GM12872 (cell line): ENCODE measurements at regions not wholly inside any gene's neighbourhood (a gene's known extent, or its start where the extent isn't known, plus 50 kb on each side); places are given as distances from the start of the nearest gene placed in this dataset.

Experiments used
- TF ChIP-seq, protein P1 (sequence below): IDR thresholded peaks from 3 replicates; pipeline ENCODE4 v1.5.1; 2011; ENCODE audit warnings: low read depth, mild to moderate bottlenecking, low read length, moderate library complexity; ENCODE audit not compliant: insufficient read depth

DNA sequence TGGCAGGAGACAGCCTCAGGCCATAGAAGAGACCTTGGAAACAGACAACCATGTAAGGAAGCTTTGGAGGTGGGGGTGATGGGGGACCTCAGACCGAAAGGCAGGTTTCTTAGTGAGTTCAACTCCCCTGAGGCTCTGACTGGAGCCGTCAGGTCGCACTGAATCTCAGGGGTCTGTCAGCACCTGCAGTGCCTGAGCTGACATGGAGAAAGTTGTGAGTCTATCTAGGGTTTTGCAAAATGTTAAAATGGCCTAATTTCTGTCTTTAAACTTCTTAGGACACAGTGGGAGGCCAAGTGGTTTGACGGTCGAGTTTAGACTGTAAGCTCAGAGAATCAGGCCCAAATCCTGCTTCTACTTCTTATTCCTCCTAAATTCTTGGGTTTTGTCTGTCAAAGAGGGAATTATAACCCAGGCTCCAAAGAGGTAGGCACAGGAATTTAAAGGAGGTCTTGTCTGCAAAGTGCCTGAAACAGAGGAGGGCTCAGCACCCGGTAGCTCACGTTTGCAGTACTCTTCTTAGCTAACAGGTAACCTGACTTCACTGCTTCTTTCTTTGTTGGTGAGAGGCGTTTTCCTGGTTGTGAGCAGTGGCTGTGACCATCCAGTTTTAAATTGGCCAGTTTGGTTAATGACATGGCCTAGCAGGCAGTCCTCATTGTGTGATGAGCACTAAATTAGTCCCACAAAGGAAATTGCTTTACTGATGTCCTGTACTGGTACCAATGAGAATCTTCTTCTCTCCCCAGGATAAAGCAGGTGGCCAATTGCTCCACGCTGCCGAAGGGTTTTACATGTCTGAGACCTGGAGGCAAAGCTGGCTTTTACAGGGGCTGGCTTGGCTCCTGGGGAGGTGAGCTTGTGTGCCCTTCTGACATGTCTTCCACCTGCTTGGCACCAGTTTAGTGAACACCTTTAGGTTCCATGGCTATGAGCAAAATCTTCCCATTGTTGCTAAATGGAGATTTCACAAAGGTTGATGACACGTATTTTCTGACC is 95.7 kb downstream of the MYCN start:
- TF ChIP-seq, protein P1, sequence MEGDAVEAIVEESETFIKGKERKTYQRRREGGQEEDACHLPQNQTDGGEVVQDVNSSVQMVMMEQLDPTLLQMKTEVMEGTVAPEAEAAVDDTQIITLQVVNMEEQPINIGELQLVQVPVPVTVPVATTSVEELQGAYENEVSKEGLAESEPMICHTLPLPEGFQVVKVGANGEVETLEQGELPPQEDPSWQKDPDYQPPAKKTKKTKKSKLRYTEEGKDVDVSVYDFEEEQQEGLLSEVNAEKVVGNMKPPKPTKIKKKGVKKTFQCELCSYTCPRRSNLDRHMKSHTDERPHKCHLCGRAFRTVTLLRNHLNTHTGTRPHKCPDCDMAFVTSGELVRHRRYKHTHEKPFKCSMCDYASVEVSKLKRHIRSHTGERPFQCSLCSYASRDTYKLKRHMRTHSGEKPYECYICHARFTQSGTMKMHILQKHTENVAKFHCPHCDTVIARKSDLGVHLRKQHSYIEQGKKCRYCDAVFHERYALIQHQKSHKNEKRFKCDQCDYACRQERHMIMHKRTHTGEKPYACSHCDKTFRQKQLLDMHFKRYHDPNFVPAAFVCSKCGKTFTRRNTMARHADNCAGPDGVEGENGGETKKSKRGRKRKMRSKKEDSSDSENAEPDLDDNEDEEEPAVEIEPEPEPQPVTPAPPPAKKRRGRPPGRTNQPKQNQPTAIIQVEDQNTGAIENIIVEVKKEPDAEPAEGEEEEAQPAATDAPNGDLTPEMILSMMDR = no peak

- TF ChIP-seq, protein P1 = no peak
These were observed 94.8 kb downstream of the MYCN start for GRCh38 chr2:16034975-16035746.

- TF ChIP-seq, protein P1 = peak; percentile 28; the same call in 1 of the 3 replicates
These were observed 94.0 kb downstream of the MYCN start for GRCh38 chr2:16034151-16034974.

DNA sequence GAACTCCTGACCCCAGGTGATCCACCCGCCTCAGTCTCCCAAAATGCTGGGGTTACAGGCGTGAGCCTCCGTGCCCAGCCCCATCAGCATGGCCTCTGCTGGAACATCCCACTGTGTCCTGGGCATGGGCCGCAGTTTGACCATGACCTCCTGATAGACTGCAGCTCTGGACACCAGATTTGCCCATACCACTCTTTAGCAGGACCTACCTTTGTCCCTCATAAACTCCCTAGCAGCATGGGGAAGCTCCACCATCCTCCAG is 92.6 kb downstream of the MYCN start:
- TF ChIP-seq, protein P1 = no peak

- TF ChIP-seq, protein P1 = no peak
These were observed 92.1 kb downstream of the MYCN start for GRCh38 chr2:16032282-16033031.

GRCh38 chr2:16031848-16032159 is 91.5 kb downstream of the MYCN start:
- TF ChIP-seq, protein P1 = no peak
